Bronchial epithelial cell (primary cell): ENCODE measurements at regions not wholly inside any gene's neighbourhood (a gene's known extent, or its start where the extent isn't known, plus 50 kb on each side); places are given as distances from the start of the nearest gene placed in this dataset.

Experiments used
- DNase-seq: peaks from one replicate; pipeline ENCODE4 v3.0.0-alpha.2; 2010; ENCODE audit warnings: low read depth
- FAIRE-seq: peaks from 2 replicates; lab custom pipeline; 2011; peaks lifted over from hg19 to GRCh38; lab: Jason Lieb, UNC
- H3K27me3 ChIP-seq: 2 replicates; pipeline ENCODE4 v1.5.1; 2011; ENCODE audit warnings: low read length; ENCODE audit not compliant: control insufficient read depth, insufficient read depth
- H3K36me3 ChIP-seq: 2 replicates; pipeline ENCODE4 v1.5.1; 2011; ENCODE audit warnings: low read length; ENCODE audit not compliant: control insufficient read depth, insufficient read depth
- H3K4me3 ChIP-seq: 2 replicates; pipeline ENCODE4 v1.5.1; 2011; ENCODE audit warnings: mild to moderate bottlenecking, low read depth, low read length, control low read depth
- CTCF ChIP-seq: IDR thresholded peaks from 2 replicates; pipeline ENCODE4 v1.5.1; 2011; ENCODE audit warnings: mild to moderate bottlenecking, moderate library complexity, low read length, control low read depth, inconsistent platforms; ENCODE audit not compliant: insufficient read depth, severe bottlenecking

DNA sequence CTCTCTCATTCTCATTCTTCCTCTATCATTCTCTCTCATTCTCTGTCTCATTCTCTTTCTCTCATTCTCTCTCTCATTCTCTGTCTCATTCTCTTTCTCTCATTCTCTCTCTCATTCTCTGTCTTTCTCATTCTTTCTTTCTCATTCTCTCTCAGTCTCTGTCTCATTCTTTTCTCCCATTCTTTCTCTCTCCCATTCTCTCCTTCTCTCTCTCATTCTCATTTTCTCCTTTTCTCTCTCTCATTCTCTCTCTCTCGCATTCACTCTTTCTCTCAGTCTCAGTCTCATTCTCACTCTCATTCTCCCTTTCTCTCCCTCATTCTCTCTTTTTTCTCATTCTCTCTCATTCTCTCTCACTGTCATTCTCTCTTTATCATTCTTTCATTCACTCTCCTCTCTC lies 152.0 kb upstream of the UQCRFS1 start:
- TF ChIP-seq CTCF: no peak
- H3K36me3 ChIP-seq: no peaks in the 10 kb centered on the region
- no peaks in the 10 kb centered on the region for H3K27me3 ChIP-seq
- FAIRE-seq: no peak
- DNase-seq: no peak
- no peak overlapping the region for H3K4me3 ChIP-seq

DNA sequence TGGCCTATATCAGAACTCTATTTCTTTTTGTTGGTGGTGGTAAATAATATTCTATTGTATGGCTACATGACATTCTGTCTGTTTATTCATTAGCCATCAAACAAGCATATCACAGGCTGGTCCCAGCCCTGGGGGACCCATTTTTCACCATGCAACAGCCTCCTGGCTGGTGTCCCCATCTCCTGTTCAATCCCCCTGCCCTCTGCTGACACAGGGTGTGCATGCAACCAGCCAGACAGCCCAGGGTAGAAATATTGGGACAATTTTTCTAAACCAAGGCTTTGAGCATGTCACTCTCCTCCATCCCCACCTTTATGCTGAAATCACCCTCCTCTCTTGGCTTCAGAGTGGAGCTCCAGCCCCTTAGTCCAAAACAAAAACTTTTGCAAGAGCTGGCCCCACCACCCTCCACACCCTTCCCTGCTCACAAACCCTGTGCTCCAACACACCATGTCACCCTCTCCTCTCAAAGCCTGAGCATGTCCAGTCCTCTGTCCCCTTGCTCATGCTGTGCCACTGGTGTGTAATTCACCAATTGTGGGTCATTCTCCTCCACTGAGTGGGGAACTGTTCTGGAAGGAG lies 153.0 kb upstream of the UQCRFS1 start:
- Histone ChIP-seq H3K36me3 (no peaks in the 10 kb centered on the region), H3K27me3 (no peaks in the 10 kb centered on the region), H3K4me3 (no peak overlapping the region)
- no peak for TF ChIP-seq CTCF
- no peak for FAIRE-seq
- no peak for DNase-seq

DNA sequence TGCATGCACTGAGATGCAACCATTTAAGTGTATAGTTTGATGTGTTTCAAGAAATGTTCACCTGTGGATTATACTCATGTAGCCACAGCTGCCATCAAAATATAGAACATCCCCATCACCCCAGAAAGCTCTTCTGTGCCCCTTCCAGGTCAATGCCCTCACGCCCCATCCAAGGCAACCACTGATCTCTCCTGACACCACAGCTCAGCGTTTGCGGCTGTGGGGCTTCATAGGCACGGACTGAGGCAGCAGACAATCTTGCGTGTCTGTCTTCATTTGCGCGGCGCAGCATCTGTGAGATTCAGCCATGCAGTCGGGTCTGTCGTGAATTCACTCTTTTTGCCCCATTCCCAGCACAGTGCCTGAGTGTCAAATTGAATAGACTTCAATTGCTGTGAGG lies 153.8 kb upstream of the UQCRFS1 start:
- DNase-seq (no peak), FAIRE-seq (no peak)
- no peak for TF ChIP-seq CTCF
- no peaks in the 10 kb centered on the region for H3K36me3 ChIP-seq
- no peaks in the 10 kb centered on the region for H3K27me3 ChIP-seq
- H3K4me3 ChIP-seq: no peak overlapping the region

DNA sequence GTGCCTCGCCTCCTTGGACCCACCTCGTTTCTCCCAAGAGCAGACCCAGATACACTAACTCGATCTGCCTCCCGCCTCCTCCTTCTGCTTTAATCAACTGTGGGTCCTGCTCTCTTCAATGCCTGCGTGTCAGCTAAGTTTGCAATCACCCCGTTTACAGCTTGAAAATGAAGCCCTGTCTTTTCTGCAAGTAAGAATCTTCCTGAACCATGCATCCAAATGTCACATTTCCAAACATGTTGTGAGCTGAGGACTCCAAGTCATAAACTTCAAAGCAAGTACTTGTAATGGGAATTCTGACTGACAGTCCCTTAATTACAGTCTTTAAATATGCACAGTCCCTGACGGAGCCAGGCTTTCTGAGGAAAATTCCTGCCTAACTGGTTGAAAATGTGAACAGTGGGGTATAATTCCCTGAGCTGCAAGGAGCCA lies 154.9 kb upstream of the UQCRFS1 start:
- no peak for FAIRE-seq
- no peak for DNase-seq
- Histone ChIP-seq H3K4me3 (no peak overlapping the region), H3K27me3 (no peaks in the 10 kb centered on the region), H3K36me3 (no peaks in the 10 kb centered on the region)
- TF ChIP-seq CTCF: no peak

- no peaks in the 10 kb centered on the region for H3K27me3 ChIP-seq
- no peaks in the 10 kb centered on the region for H3K36me3 ChIP-seq
- DNase-seq: no peak
- no peak overlapping the region for H3K4me3 ChIP-seq
- no peak for FAIRE-seq
- TF ChIP-seq CTCF: no peak
Measured at GRCh38 chr19:29370276-29370675, 155.5 kb upstream of the VSTM2B start.
